ENCODE measurements at regions not wholly inside any gene's neighbourhood (a gene's known extent, or its start where the extent isn't known, plus 50 kb on each side); places are given as distances from the start of the nearest gene placed in this dataset.

DNA sequence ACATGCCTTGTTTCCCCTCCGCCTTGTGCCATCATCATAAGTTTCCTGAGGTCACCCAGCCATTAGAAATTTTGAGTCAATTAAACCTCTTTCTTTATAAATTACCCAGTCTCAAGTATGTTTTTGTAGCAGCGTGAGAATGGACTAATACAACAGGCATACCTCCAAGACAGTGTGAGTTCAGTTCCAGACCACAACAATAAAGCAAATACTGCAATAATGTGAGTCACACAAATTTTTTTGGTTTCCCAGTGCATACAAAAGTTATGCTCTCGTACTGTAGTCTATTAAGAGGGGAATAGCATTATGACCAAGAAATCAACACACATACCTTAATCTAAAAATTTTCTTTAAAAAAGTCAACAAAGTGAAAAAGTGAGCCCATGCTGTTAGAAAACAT, 217.2 kb downstream of the NR4A2 start:
- DNase-seq (no peak), ATAC-seq (no peak)
- intact Hi-C loops (cut with DNase I), result no loop called here

DNA sequence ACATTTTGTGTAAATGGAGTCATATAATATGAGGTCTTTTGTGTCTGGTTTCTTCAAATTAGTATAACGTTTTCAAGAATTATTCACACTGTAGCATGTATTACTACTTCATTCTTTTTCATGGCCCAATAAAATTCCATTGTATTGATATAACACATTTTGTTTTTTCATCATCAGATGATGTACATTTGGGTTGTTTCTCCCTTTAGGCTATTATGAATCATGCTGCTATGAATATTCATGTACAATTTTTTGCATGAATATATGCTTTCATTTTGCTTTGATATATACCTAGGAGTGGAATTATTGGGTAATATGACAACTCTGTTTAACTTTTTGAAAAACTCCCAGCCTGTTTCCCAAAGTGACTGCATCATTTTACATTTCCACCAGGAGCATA, 220.2 kb downstream of the NR4A2 start:
- ATAC-seq, result no peak
- intact Hi-C loops (cut with DNase I), result no loop called here
- DNase-seq, result no peak

DNA sequence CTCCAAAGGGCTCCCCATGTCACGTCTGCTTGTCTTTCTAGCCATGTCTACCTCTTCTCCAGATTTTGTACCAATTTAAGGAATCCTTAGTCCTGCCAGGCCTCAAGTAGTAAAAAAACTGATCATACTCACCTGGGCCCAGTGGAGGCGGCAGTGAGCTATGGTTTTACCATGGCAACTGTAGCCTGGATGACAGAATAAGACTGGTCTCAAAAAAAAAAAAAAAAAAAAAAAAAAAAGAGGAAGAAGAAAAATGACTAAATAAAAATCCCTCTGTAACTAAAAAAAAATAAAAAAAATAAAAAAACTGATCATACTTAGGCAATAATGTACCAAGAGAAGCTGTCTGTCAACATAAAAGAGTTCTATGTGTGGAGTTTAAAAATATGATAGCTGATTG, 221.6 kb downstream of the NR4A2 start:
- intact Hi-C loops (cut with DNase I), result no loop called here
- ATAC-seq, result no peak

DNA sequence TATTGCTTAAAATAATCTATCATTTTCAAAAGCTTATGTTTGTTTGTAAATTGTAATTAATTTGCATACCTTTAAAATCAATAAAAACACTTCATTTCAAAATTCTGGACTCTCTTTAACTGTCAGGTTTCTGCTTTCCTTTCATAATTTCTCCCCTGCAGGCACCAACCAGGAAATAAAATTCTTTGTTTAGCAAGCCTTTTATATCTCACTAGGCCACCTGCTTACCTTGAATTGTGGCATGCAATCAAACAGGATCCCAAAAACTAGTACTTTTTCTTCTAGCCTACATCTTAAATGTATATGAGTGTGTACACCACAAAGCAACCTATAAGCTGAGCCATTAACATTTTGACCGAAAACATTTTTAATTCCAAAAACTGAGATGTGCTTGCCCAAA, 233.1 kb downstream of the NR4A2 start:
- intact Hi-C loops (cut with DNase I), result no loop called here
- no peak for DNase-seq
- ATAC-seq, result no peak

More for the DNA sequence above, 221.6 kb downstream of the NR4A2 start:
- no peak for DNase-seq

DNA sequence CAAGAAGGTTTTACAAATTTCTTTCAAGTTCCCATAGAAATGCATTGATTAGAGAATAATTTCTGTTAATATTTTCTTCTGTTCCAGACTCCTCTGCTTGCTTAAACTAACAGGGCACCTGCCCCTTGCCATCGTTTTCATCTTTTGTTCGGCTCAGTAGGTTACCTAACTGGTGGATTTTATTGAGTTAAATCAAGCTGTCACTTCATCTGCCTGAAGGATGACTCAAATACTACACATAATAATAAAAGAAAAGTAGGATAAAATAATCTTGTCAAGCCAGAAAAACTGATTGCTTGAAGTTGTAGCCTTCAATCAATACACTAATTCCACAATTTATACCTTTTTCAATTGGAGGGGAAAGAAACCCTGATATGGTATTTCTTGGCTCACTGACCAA, 234.0 kb downstream of the NR4A2 start:
- ATAC-seq, result no peak
- no peak for DNase-seq
- intact Hi-C loops (cut with DNase I), result no loop called here

DNA sequence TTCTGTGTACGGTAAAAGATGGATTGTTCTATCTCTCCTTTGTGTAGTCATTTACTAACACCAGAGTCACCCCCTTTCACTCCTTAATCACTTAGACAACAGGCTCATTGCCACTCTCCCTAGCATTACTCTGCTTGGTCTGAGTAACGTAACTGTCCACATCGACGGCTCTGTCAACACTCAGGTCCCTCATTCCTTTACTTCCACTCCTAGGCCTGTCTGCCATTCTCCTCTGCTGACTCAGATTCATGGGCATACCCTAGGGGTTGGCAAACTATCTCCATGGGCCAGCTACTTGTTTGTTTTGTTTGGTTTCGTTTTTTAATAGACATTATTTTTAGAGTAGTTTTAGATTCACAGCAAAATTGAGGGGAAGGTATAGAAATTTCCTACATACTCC, 243.9 kb downstream of the NR4A2 start:
- DNase-seq (no peak), ATAC-seq (no peak)
- intact Hi-C loops (cut with DNase I), result no loop called here

DNA sequence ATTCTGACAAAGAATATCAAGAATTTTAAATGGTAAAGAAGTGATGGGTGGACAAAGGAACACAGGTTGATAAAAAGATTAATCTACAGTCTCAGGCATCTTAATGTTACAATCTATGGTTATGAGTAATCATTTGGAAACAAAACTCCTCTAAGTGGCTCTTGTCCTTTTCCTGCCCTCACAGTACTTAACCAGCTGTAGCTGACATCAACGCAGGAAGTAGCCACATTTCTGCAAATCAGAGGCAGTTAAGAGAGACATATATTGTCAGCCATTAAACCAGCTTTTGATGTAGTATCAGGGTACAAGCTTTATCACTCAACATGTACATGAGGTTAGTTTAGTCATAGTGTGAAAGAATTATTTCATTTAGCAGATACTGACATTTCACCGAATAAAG, 244.6 kb downstream of the NR4A2 start:
- intact Hi-C loops (cut with DNase I), result no loop called here
- DNase-seq (no peak), ATAC-seq (no peak)

DNA sequence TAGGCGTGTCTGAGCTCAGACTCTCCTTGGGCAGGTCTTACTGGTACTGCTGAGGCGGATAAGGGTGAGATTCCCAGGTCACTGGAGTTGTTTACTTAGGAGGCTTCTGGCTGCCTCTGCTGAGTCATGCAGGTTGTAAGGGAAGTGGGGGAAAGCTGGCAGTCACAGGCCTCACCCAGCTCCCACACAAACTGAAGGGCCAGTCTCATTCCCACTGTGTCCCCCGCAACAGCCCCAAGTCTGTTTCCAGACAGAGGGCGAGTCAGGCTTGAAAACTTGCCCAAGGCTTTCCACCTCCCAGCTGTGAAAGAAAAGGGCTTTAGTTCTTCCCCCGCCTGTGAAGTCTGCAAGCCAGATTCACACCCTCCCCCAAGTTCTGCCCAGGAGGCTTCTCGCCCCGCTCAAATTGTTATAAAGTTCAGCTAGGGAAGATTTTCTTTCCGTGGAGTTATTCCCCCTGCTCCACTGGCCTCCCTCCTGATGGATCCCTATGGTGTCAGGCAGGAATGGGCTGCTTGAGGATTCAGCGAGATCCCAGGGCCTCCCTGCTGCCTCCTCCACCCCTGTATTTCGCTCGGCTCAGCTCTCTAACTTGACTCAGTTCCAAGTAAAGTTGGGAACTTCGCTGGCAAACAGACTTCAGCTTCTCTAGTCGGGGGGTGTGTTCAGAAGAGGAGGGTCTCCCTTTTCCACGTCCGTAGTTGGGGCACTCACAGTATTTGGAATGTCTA, 248.6 kb downstream of the NR4A2 start:
- intact Hi-C loops (cut with DNase I), result no loop called here
- DNase-seq (no peak), ATAC-seq (peak; percentile 30 to 33)

DNA sequence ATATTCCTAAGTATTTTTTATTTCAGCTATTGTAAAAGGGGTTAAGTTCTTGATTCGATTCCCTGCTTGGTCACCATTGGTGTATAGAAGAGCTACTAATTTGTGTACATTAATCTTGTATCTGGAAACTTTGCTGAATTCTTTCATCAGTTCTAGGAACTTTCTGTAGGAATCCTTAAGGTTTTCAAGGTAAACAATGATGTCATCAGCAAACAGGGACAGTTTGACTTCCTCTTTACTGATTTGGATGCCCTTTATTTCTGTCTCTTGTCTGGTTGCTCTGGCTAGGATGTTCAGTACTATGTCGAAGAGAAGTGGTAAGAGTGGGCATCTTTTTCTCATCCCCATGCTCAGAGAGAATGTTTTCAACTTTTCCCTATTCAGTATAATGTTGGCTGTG, 252.7 kb downstream of the NR4A2 start:
- no peak for ATAC-seq
- DNase-seq, result no peak

DNA sequence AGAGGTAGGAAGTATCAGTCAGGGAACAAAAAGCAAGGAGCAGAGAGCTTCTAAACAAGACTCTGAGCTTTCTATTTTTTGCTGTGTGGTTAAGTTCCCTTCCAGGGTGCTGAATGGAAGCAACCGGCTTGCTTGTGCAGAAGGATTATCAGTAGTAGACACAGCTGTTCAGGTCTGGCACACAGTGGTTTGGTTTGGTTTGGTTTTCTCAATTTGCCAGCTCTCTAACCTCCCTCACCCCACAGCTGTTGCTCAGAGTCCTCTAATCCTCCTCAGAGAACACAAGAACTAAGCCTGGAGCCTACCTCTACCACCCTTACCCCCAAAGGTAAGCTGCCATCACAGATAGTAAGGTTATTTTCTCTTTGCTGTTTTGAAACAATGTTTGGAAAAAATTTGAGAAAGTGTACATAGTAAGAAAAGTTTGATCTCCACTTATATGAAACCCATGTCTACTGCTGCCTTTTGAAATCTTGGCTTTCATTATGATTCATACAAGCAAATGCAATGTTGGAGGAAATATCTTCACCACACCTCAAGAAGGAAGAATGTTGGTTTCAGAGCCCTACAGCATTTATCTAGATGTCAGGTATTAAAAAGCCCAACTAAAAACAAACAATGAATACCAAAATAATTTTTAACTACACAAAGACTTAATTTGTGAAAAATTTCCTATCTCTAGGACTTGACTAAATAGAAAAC, 255.3 kb downstream of the NR4A2 start:
- intact Hi-C loops (cut with DNase I), result no loop called here
- ATAC-seq, result no peak
- no peak for DNase-seq

More for the DNA sequence above, 252.7 kb downstream of the NR4A2 start:
- intact Hi-C loops (cut with DNase I), result no loop called here

DNA sequence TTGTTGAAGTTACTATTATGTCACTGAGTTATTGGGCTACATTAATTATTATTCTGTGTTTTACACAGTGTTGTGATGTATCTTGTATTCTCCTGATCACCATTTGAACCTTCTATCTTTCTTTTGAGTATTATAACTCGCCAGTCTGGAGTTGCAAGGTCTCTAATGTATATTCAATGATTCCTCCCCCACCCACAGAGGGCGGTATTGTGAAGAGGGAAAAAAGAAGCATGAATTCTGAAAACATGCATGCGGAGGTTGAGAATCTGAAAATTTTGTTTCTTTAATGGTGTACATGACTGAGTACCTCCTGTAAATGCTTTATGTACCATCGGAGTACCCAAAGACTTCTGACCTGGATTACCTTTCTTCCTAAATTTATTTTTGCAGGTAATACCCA, 266.6 kb downstream of the NR4A2 start:
- intact Hi-C loops (cut with DNase I), result no loop called here
- no peak for DNase-seq
- no peak for ATAC-seq

DNA sequence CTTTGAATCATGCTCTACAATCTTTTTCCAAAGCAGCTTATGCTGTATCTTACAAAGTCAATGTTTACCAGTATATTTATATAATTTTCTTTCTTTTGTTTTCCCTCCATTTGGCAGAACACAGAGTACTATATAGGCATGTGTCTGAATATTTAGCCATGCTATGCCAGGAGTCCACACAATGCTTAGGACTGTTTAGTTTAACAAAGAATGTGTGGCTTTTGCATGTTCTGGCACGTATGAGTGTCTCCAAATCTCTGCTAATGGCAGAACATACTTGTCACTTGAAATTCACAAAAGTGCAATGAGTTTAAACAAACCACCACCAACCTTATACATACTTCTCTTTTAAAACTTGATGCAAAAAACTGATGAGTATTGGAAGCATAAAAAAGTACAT, 268.0 kb downstream of the NR4A2 start:
- intact Hi-C loops (cut with DNase I), result no loop called here
- no peak for DNase-seq
- no peak for ATAC-seq

DNA sequence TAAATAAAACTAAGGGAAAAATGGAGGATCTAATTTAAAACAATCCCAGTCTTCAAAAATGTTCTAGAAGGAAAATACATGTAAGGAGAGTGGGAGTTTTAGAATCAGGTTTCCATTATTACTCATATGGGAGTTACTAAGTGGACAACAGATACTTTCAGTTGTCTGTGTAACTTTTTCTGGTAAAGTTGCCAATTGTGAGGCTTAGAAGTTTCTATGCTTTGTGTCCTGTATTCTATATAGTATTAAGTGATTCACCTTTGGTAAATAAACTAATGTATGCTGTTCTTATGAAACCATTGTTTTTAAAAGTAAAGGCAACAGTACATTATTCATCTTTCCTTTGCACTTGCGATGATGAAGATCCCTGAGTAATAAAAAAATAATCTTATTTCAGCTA, 274.9 kb downstream of the NR4A2 start:
- ATAC-seq, result no peak
- no peak for DNase-seq
- intact Hi-C loops (cut with DNase I), result no loop called here

DNA sequence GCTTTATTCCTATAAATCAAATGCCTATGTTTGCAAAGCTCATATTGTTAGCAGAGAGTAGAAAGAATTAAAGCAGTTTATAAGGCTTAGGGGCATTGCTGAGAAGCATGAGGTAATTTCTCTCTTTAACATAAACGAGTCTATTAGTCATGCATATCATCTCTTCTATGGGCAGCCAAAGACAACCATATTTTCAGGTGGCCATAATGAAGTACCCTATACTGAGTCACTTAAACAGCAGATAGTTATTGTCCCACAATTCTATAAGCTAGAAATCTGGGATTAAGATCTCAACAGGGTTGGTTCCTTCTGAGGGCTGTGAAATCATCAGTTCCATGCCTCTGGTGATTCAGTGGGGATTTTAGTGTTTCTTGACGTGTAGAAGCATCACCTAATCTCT, 277.5 kb downstream of the NR4A2 start:
- DNase-seq (no peak), ATAC-seq (no peak)
- intact Hi-C loops (cut with DNase I), result no loop called here

DNA sequence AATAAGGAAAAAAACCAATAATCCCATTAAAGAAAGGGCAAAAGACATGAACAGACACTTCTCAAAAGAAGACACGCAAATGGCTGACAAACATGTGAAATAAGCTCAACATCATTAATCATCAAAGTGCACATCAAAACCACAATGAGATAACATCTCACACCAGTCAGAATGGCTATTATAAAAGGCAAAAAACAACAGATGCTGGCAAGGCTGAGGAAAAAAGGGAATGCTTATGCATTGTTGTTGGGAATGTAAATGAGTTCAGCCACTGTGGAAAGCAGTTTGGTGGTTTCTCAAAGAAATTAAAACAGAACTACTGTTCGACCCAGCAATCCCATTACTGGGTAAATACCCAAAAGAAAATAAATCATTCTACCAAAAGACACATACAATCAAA, 285.6 kb downstream of the NR4A2 start:
- intact Hi-C loops (cut with DNase I), result no loop called here
- ATAC-seq (no peak), DNase-seq (no peak)

DNA sequence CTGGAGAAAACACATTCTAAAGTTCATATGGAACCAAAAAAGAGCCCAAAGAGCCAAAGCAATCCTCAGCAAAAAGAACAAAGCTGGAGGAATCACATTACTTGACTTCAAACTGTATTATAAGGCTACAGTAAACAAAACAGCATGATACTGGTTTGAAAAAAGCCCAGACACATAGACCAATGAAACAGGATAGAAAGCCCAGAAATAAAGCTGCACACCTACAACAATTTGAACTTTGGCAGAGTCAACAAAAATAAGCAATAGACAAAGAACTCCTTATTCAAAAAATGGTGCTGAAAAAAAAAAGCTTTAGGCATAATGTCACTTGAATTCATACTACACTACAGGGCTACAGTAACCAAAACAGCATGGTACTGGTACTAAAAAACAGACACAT, 289.6 kb downstream of the NR4A2 start:
- ATAC-seq (no peak), DNase-seq (no peak)
- intact Hi-C loops (cut with DNase I), result no loop called here

DNA sequence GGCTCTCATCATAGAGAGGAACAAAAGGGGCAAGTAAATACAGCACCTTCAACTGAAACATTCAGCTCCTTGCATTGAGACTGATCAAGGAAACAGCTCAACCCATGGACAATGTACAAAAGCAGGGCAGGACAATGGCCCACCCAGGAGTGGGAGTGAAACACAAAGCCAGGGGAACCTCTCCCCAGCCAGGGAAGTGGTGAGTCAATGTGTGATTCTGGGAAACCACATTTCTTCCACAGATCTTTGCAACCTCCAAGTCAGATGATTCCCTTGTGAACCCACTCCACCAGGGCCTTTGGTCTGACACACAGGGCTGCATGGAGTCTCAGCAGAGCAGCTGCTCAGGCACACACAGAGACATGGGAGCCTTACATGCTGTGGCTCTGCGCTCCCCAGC, 294.5 kb downstream of the NR4A2 start:
- DNase-seq, result no peak
- intact Hi-C loops (cut with DNase I), result no loop called here
- ATAC-seq, result no peak

DNA sequence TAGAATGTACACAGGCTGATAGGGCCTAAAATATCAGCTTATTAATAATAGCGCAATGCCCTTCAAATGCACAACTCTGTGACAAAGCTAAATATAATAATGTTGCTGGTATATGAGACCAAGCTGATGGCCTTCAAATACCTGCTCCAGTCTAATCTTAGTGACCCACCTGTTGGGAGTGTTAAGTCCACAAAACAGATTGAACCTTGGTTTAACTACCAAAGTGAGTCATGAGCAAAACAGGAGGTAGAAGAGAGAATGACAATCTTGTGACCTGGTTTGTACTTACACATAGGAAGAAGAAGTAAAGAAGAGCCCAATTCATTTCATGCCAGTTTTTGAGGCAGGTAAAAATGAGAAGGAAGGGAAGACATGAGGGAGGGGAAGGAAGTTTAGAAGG, 295.0 kb downstream of the NR4A2 start:
- ATAC-seq (no peak), DNase-seq (no peak)
- intact Hi-C loops (cut with DNase I), result no loop called here

DNA sequence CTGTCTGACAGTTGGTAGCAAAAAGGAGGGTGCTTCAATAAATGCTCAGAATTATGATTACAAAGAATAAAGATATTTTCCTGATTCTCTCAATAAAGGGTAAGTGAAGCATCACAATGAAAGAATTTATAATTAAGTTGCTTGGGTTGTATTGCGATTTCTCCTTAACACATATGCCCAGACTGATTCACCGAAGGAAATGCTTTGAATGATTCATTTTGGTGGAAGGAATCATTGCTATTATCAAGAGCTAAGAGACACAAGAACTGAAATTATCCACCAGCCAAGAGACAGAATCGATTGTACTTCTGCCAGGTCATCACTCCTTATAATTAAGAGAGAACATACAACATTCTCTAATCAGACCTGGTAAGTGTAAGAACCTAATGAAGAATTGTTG, 301.4 kb downstream of the NR4A2 start:
- no peak for DNase-seq
- intact Hi-C loops (cut with DNase I), result no loop called here
- ATAC-seq, result no peak

DNA sequence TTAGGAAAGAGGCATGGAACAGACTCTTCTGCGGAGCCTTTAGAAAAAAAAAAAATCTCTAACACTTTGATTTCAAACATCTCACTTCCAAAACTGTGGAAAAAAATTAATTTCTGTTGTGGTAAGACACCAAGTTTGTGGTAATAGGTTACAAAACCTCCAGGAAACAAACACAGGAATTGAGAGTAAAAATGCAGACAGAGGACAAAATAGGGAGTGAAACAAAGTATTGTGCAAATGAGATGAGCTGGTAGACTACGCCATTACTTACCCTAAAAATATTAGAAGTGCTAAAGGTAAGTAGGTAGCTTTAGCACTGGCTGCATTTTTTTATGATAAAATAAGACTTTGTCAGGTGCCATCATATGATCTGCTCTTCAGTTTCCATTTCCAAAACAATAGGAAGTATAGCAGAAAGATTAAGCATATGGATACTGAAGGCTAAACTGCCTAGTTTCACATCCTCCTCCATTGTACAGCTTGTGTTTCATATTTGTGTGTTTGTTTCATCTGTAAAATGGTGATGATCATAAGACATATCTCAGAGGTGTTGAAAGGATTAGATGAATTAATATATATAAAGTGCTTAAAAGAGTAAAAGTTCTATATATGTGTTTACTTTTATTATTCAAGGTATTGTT, 309.2 kb downstream of the NR4A2 start:
- ATAC-seq (no peak), DNase-seq (no peak)
- intact Hi-C loops (cut with DNase I), result no loop called here

Measured in left cardiac atrium (tissue), 4 donors.